HFFc6 (cell line): ENCODE measurements at regions not wholly inside any gene's neighbourhood (a gene's known extent, or its start where the extent isn't known, plus 50 kb on each side); places are given as distances from the start of the nearest gene placed in this dataset.

Source experiments
- DNase-seq: peaks from one replicate; pipeline ENCODE4 v3.0.0-alpha.2; 2018
- H3K27ac Mint-ChIP-seq: 2 replicates; pipeline ENCODE4 v1.8.0; 2020; ENCODE audit warnings: mild to moderate bottlenecking, mixed read lengths
- H3K27me3 Mint-ChIP-seq: 2 replicates; pipeline ENCODE4 v1.8.0; 2021; ENCODE audit warnings: mild to moderate bottlenecking, moderate library complexity, mixed read lengths; ENCODE audit not compliant: insufficient read depth
- H3K36me3 Mint-ChIP-seq: 2 replicates; pipeline ENCODE4 v1.8.0; 2021; ENCODE audit warnings: low read depth, mixed read lengths
- H3K4me1 Mint-ChIP-seq: 2 replicates; pipeline ENCODE4 v1.8.0; 2020; ENCODE audit warnings: low read depth, mixed read lengths
- H3K4me3 Mint-ChIP-seq: 2 replicates; pipeline ENCODE4 v1.8.0; 2020; ENCODE audit warnings: mild to moderate bottlenecking, moderate library complexity, mixed read lengths
- H3K9me3 Mint-ChIP-seq: 2 replicates; pipeline ENCODE4 v1.8.0; 2020; ENCODE audit warnings: mild to moderate bottlenecking, mixed read lengths
- CTCF ChIP-seq: fragments of 200-600 bp; sonication (generic); IDR thresholded peaks from 2 replicates; pipeline ENCODE4 v1.5.0; 2021; ENCODE audit warnings: antibody characterized with exemption, mild to moderate bottlenecking

- Mint-ChIP-seq H3K9me3 (no peaks in the 10 kb centered on the region), H3K4me1 (peaks cover 64% of the 10 kb centered on the region), H3K36me3 (no peaks in the 10 kb centered on the region), H3K4me3 (no peak overlapping the region), H3K27me3 (peaks cover 7% of the 10 kb centered on the region), H3K27ac (0 out of 2 replicates have a peak overlapping the region, but pooled peaks have one; percentile 5)
- no peak for DNase-seq
- no peak for TF ChIP-seq CTCF
Observed at GRCh38 chr10:78975926-78976325, 92.8 kb upstream of the ZMIZ1 start.

GRCh38 chr10:78976825-78977755, 91.7 kb upstream of the ZMIZ1 start:
- no peaks in the 10 kb centered on the region for H3K9me3 Mint-ChIP-seq
- peaks cover 7% of the 10 kb centered on the region for H3K27me3 Mint-ChIP-seq
- H3K4me1 Mint-ChIP-seq, result peaks cover 58% of the 10 kb centered on the region
- no peak for TF ChIP-seq CTCF
- H3K27ac Mint-ChIP-seq, result peak overlapping the region; percentile 63
- no peaks in the 10 kb centered on the region for H3K36me3 Mint-ChIP-seq
- no peak for DNase-seq
- H3K4me3 Mint-ChIP-seq, result peak overlapping the region; percentile 37; the same call in 1 of the 2 replicates

GRCh38 chr10:78979938-78980337, 88.8 kb upstream of the ZMIZ1 start:
- Mint-ChIP-seq H3K27me3 (peaks cover 4% of the 10 kb centered on the region), H3K36me3 (no peaks in the 10 kb centered on the region), H3K9me3 (no peaks in the 10 kb centered on the region), H3K4me1 (peaks cover 36% of the 10 kb centered on the region), H3K4me3 (no peak overlapping the region), H3K27ac (no peak overlapping the region)
- no peak for TF ChIP-seq CTCF
- DNase-seq, result no peak

GRCh38 chr10:78980354-78980753, 88.4 kb upstream of the ZMIZ1 start:
- Mint-ChIP-seq H3K36me3 (no peaks in the 10 kb centered on the region), H3K4me1 (peaks cover 32% of the 10 kb centered on the region), H3K27ac (no peak overlapping the region), H3K4me3 (no peak overlapping the region), H3K27me3 (peaks cover 4% of the 10 kb centered on the region), H3K9me3 (no peaks in the 10 kb centered on the region)
- DNase-seq, result no peak
- no peak for TF ChIP-seq CTCF

- H3K4me3 Mint-ChIP-seq, result no peak overlapping the region
- no peak for TF ChIP-seq CTCF
Observed at GRCh38 chr10:78980815-78981214, 88.0 kb upstream of the ZMIZ1 start.

More at GRCh38 chr10:78980815-78981214, 88.0 kb upstream of the ZMIZ1 start:
- Mint-ChIP-seq H3K27me3 (peaks cover 4% of the 10 kb centered on the region), H3K4me1 (peaks cover 29% of the 10 kb centered on the region), H3K9me3 (no peaks in the 10 kb centered on the region), H3K36me3 (no peaks in the 10 kb centered on the region), H3K27ac (no peak overlapping the region)
- no peak for DNase-seq
